HL-60 (cell line): ENCODE measurements at regions not wholly inside any gene's neighbourhood (a gene's known extent, or its start where the extent isn't known, plus 50 kb on each side); places are given as distances from the start of the nearest gene placed in this dataset.

ENCODE experiments used
- DNase-seq, 2 experiments: peaks; one replicate each; pipeline ENCODE4 v3.0.0-alpha.2; 2010 to 2020; ENCODE audit warnings: low read depth in 1 of 2, low spot score in 1 of 2
- H3K27ac ChIP-seq: fragments of 250-450 bp; sonication (Bioruptor Pico); replicated peaks from 2 replicates; pipeline ENCODE4 v1.5.1; 2020; ENCODE audit warnings: mild to moderate bottlenecking, moderate library complexity
- H3K27me3 ChIP-seq: fragments of 250-450 bp; sonication (Bioruptor Pico); 2 replicates; pipeline ENCODE4 v1.5.1; 2021; ENCODE audit warnings: mild to moderate bottlenecking, moderate library complexity; ENCODE audit not compliant: insufficient read depth, poor library complexity, severe bottlenecking
- H3K4me3 ChIP-seq: replicated peaks from 2 replicates; pipeline ENCODE4 v1.5.1; 2011; ENCODE audit warnings: mild to moderate bottlenecking, control low read depth, low read length; ENCODE audit not compliant: insufficient read depth
- CTCF ChIP-seq: IDR thresholded peaks from one replicate; pipeline ENCODE4 v1.5.1; 2011; ENCODE audit warnings: low read length, control low read depth, inconsistent platforms; ENCODE audit not compliant: insufficient read depth
- GABPA ChIP-seq: IDR thresholded peaks from 2 replicates; pipeline ENCODE4 v1.6.1; 2012; ENCODE audit warnings: low read depth
- POLR2AphosphoS5 ChIP-seq: IDR thresholded peaks from 2 replicates; pipeline ENCODE4 v1.6.1; 2012; ENCODE audit warnings: low read depth
- REST ChIP-seq: IDR thresholded peaks from 2 replicates; pipeline ENCODE4 v1.6.1; 2012; ENCODE audit warnings: low read depth; ENCODE audit not compliant: insufficient replicate concordance
- SPI1 ChIP-seq: IDR thresholded peaks from 2 replicates; pipeline ENCODE4 v1.6.1; 2012; ENCODE audit warnings: low read depth, mild to moderate bottlenecking, borderline replicate concordance

DNA sequence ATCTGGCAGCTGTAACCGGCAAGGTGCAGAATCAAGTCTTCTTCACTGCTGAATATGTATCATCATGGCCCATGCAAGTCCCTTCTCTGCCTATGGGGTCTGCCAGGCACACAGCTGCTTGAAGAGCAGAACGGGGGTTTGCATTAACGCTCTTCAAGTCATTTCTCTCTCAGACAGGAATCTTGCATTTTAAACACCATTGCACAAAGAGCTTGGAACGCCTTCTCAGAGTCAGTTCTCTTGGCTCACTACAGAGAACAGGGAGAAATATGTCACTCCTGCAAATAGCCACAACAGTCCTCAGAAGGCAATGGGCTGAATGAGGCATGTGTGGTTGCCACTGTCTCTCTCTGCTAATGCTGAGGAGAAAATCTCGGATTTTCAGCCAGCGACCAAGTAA is 2173.5 kb upstream of the PIK3C3 start:
- H3K4me3 ChIP-seq: no peak overlapping the region
- H3K27me3 ChIP-seq: no peaks in the 10 kb centered on the region
- TF ChIP-seq SPI1: no peak
- TF ChIP-seq REST: no peak
- no peak for TF ChIP-seq POLR2AphosphoS5
- no peak for TF ChIP-seq CTCF
- TF ChIP-seq GABPA: no peak
- DNase-seq: no peak
- H3K27ac ChIP-seq: no peak overlapping the region

- Histone ChIP-seq H3K27ac (no peak overlapping the region), H3K27me3 (no peaks in the 10 kb centered on the region), H3K4me3 (no peak overlapping the region)
- no peak for TF ChIP-seq POLR2AphosphoS5
- no peak for TF ChIP-seq CTCF
- no peak for TF ChIP-seq GABPA
- no peak for DNase-seq
Observed at GRCh38 chr18:39780774-39781173, 2174.3 kb upstream of the PIK3C3 start.

- no peak for DNase-seq
- Histone ChIP-seq H3K4me3 (no peak overlapping the region), H3K27me3 (no peaks in the 10 kb centered on the region), H3K27ac (no peak overlapping the region)
- TF ChIP-seq POLR2AphosphoS5: no peak
- no peak for TF ChIP-seq SPI1
- TF ChIP-seq GABPA: no peak
- no peak for TF ChIP-seq REST
- TF ChIP-seq CTCF: no peak
Observed at GRCh38 chr18:39779926-39780325, 2175.1 kb upstream of the PIK3C3 start.

- no peaks in the 10 kb centered on the region for H3K27me3 ChIP-seq
- TF ChIP-seq CTCF (no peak), REST (no peak), SPI1 (no peak)
- no peak overlapping the region for H3K27ac ChIP-seq
- no peak overlapping the region for H3K4me3 ChIP-seq
- no peak for DNase-seq
Observed at GRCh38 chr18:39776766-39777165, 2178.3 kb upstream of the PIK3C3 start.
